ENCODE measurements at regions not wholly inside any gene's neighbourhood (a gene's known extent, or its start where the extent isn't known, plus 50 kb on each side); places are given as distances from the start of the nearest gene placed in this dataset.

GRCh38 chr6:80544976-80545722 is 438.7 kb downstream of the BCKDHB start:
- Histone ChIP-seq H3K27ac (ENCODE audit: low read depth in 2 of 2, low read length in 1 of 2) (no peak overlapping the region), H3K79me2 (ENCODE audit: insufficient read depth) (no peaks in the 10 kb centered on the region), H3K9me2 (no peaks in the 10 kb centered on the region), H3K27me3 (ENCODE audit: insufficient read depth) (no peaks in the 10 kb centered on the region), H3K36me3 (replicated peaks in 1 of 2; ENCODE audit: control insufficient read depth in 1 of 2, insufficient read depth in 2 of 2, low read length in 1 of 2) (no peaks in the 10 kb centered on the region), H3K9me3 (no peaks in the 10 kb centered on the region), H3K4me3 (ENCODE audit: low read depth in 2 of 2, low read length in 1 of 2) (no peak overlapping the region), H3F3A (replicated peaks; ENCODE audit: insufficient read depth) (peaks cover 33% of the 10 kb centered on the region), H2AFZ (ENCODE audit: low read depth) (0 out of 2 replicates have a peak overlapping the region, but pooled peaks have one; percentile 37), H4K20me1 (ENCODE audit: insufficient read depth) (no peaks in the 10 kb centered on the region), H3K9ac (no peak overlapping the region), H3K4me1 (ENCODE audit: control insufficient read depth in 1 of 2, insufficient read depth in 2 of 2, low read depth in 1 of 2, low read length in 1 of 2) (peaks cover 0 to 21% of the 10 kb centered on the region in 2 experiments; a peak in 1 of 4 replicates), H3K4me2 (no peak overlapping the region)
- ChIA-PET POLR2A (no interaction called here), CTCF (interaction anchor here (1.1 kb wide), 1 partner anchor 22 kb away, joined by 3 read pairs; no protein-coding TSS in a partner anchor)
- TF ChIP-seq YY1 (IDR thresholded peaks at IDR 0.05; ENCODE audit: low read depth) (no peak), ZBTB33 (IDR thresholded peaks at IDR 0.05; ENCODE audit: borderline replicate concordance, low read depth) (no peak), TEAD4 (IDR thresholded peaks at IDR 0.05; ENCODE audit: borderline replicate concordance, insufficient read depth) (no peak), MEF2A (IDR thresholded peaks at IDR 0.05; ENCODE audit: borderline replicate concordance, low read depth) (no peak), ELF1 (IDR thresholded peaks at IDR 0.05) (no peak), EP300 (IDR thresholded peaks at IDR 0.05; ENCODE audit: borderline replicate concordance in 1 of 2, low read depth in 1 of 2, low read length in 1 of 2) (no peak), CTCF (IDR thresholded peaks at IDR 0.05) (no peak), JUND (IDR thresholded peaks at IDR 0.05) (no peak), FOXM1 (IDR thresholded peaks at IDR 0.05; ENCODE audit: low read depth) (no peak), CHD2 (IDR thresholded peaks at IDR 0.05; ENCODE audit: low read length, partially characterized antibody) (no peak), GATA2 (CRISPR knock-in tag; IDR thresholded peaks at IDR 0.05) (no peak), EZH2phosphoT487 (IDR thresholded peaks at IDR 0.05; ENCODE audit: borderline replicate concordance, low read depth) (no peak), RCOR1 (IDR thresholded peaks at IDR 0.05; ENCODE audit: low read length) (no peak), MAX (IDR thresholded peaks at IDR 0.05; ENCODE audit: low read depth) (no peak), FOXJ3 (CRISPR knock-in tag; IDR thresholded peaks at IDR 0.05) (no peak), SIN3A (IDR thresholded peaks at IDR 0.05; ENCODE audit: borderline replicate concordance, low read depth, low read length) (no peak)
- DNase-seq = no peak
